GM12878 (cell line): ENCODE measurements at regions not wholly inside any gene's neighbourhood (a gene's known extent, or its start where the extent isn't known, plus 50 kb on each side); places are given as distances from the start of the nearest gene placed in this dataset.

Source experiments
- ATAC-seq: fragments of 200-7000 bp; cut with Tn5 transposase; 3 replicates; pipeline ENCODE4 v1.9.1; 2020; ENCODE audit warnings: mild to moderate bottlenecking, moderate library complexity
- BruUV-seq: library from RNA; stranded (reverse); fragments of 400-500 nt; replicated peaks from 2 replicates; lab custom pipeline; 2021; lab: Mats Ljungman, UMichigan
- CTCF ChIA-PET: fragments of 300-600 bp; sonication (Branson Sonifier 250); formaldehyde crosslinking; extraction: SDS; loops from one replicate; lab custom pipeline; 2021; ENCODE audit warnings: inconsistent platforms; lab: Yijun Ruan, JAX
- POLR2A ChIA-PET: fragments of 350-600 bp; formaldehyde crosslinking; extraction: SDS; loops from one replicate; lab custom pipeline; 2021; ENCODE audit warnings: inconsistent platforms; lab: Charles Lee
- RAD21 ChIA-PET: fragments of 300-600 bp; sonication (Branson Sonifier 250); formaldehyde crosslinking; loops from one replicate; lab custom pipeline; 2023; ENCODE audit warnings: antibody characterized with exemption; ENCODE audit not compliant: unreplicated experiment; lab: Charles Lee
- SMC1A ChIA-PET: fragments of 300-600 bp; sonication (Branson Sonifier 250); formaldehyde crosslinking; loops from one replicate; lab custom pipeline; 2023; ENCODE audit not compliant: unreplicated experiment, uncharacterized antibody; lab: Charles Lee
- DNase-seq: peaks from one replicate; pipeline ENCODE4 v3.0.0-alpha.2; 2011; ENCODE audit warnings: low read depth, low spot score
- FAIRE-seq: peaks from 3 replicates; lab custom pipeline; 2011; peaks lifted over from hg19 to GRCh38; lab: Jason Lieb, UNC
- H2AFZ ChIP-seq: 2 replicates; pipeline ENCODE4 v1.6.0; 2011; ENCODE audit warnings: low read depth, low read length, control low read depth; ENCODE audit not compliant: control insufficient read depth
- H3K27ac ChIP-seq: 2 replicates; pipeline ENCODE4 v1.5.1; 2011; ENCODE audit warnings: control low read depth; ENCODE audit not compliant: control insufficient read depth, insufficient read depth
- H3K27me3 ChIP-seq, 2 experiments: replicated peaks in 1 of 2; 2 replicates each; pipeline versions ENCODE4 v1.6.0 to v1.6.1; 2011; ENCODE audit warnings: low read length in 1 of 2; ENCODE audit not compliant: control insufficient read depth in 2 of 2, insufficient read depth in 2 of 2
- H3K36me3 ChIP-seq, 2 experiments: 2 replicates each; pipeline ENCODE4 v1.5.1; 2011; ENCODE audit warnings: low read length in 1 of 2; ENCODE audit not compliant: control insufficient read depth in 2 of 2, insufficient read depth in 2 of 2
- H3K4me1 ChIP-seq: 2 replicates; pipeline ENCODE4 v1.6.1; 2011; ENCODE audit warnings: mild to moderate bottlenecking, low read length, moderate library complexity, mixed read lengths; ENCODE audit not compliant: control insufficient read depth, insufficient read depth
- H3K4me2 ChIP-seq: 2 replicates; pipeline ENCODE4 v1.6.0; 2011; ENCODE audit warnings: control low read depth; ENCODE audit not compliant: control insufficient read depth, insufficient read depth
- H3K4me3 ChIP-seq: fragments of 200-600 bp; sonication (generic); 2 replicates; pipeline ENCODE4 v1.5.1; 2016
- H3K79me2 ChIP-seq: 2 replicates; pipeline ENCODE4 v1.6.0; 2011; ENCODE audit warnings: low read length; ENCODE audit not compliant: control insufficient read depth, insufficient read depth
- H3K9ac ChIP-seq: 2 replicates; pipeline ENCODE4 v1.8.0; 2011; ENCODE audit warnings: low read length, control low read depth, mixed read lengths; ENCODE audit not compliant: control insufficient read depth, insufficient read depth
- H3K9me3 ChIP-seq: replicated peaks from 3 replicates; pipeline ENCODE4 v1.5.1; 2011; ENCODE audit warnings: mild to moderate bottlenecking, low read length; ENCODE audit not compliant: control insufficient read depth, insufficient read depth
- H4K20me1 ChIP-seq: 2 replicates; pipeline ENCODE4 v1.6.0; 2011; ENCODE audit not compliant: control insufficient read depth, insufficient read depth
- ATF7 ChIP-seq: fragments of 450-650 bp; IDR thresholded peaks from 2 replicates; pipeline ENCODE4 v1.6.1; 2016; ENCODE audit warnings: low read depth, mild to moderate bottlenecking
- BCL11A ChIP-seq: IDR thresholded peaks from 2 replicates; pipeline ENCODE4 v1.6.1; 2011; ENCODE audit warnings: low read depth, low read length
- BRCA1 ChIP-seq: IDR thresholded peaks from 2 replicates; pipeline ENCODE4 v1.6.1; 2011; ENCODE audit warnings: low read depth, low read length, improper control_type of control experiment
- E2F4 ChIP-seq: IDR thresholded peaks from 2 replicates; pipeline ENCODE4 v1.6.1; 2012; ENCODE audit warnings: low read depth, low read length, improper control_type of control experiment
- E2F8 ChIP-seq: fragments of 450-650 bp; IDR thresholded peaks from 2 replicates; pipeline ENCODE4 v1.6.1; 2018; ENCODE audit warnings: mild to moderate bottlenecking, low read depth, moderate library complexity; ENCODE audit not compliant: partially characterized antibody
- IRF3 ChIP-seq: fragments of 450-650 bp; IDR thresholded peaks from 2 replicates; pipeline ENCODE4 v1.6.1; 2014; ENCODE audit warnings: mild to moderate bottlenecking
- MEF2B ChIP-seq: fragments of 450-650 bp; IDR thresholded peaks from 2 replicates; pipeline ENCODE4 v1.6.1; 2018; ENCODE audit warnings: mild to moderate bottlenecking, moderate library complexity; ENCODE audit not compliant: partially characterized antibody, poor library complexity, severe bottlenecking
- MYB ChIP-seq: fragments of 150-350 bp; IDR thresholded peaks from 2 replicates; pipeline ENCODE4 v1.6.1; 2014; ENCODE audit warnings: mild to moderate bottlenecking, low read depth, low read length, borderline replicate concordance
- NFXL1 ChIP-seq: fragments of 450-650 bp; IDR thresholded peaks from 2 replicates; pipeline ENCODE4 v1.6.1; 2017; ENCODE audit warnings: antibody characterized with exemption, mild to moderate bottlenecking, borderline replicate concordance
- NR2F1 ChIP-seq: fragments of 450-650 bp; conservative IDR thresholded peaks from 2 replicates; pipeline ENCODE4 v1.6.1; 2017; ENCODE audit warnings: mild to moderate bottlenecking
- PBX3 ChIP-seq: IDR thresholded peaks from 2 replicates; pipeline ENCODE4 v1.6.1; 2011; ENCODE audit warnings: mild to moderate bottlenecking, low read depth, low read length, moderate library complexity; ENCODE audit not compliant: insufficient replicate concordance
- TCF12 ChIP-seq: IDR thresholded peaks from 2 replicates; pipeline ENCODE4 v1.6.1; 2011; ENCODE audit warnings: low read depth, mild to moderate bottlenecking, low read length
- WGBS: methylation state at CpG from one replicate; pipeline ENCODE4 v1.1.6; 2016; ENCODE audit warnings: low lambda C conversion rate; ENCODE audit not compliant: insufficient replicate concordance, insufficient coverage; ENCODE audit errors: missing lambda C conversion rate; 5-methylcytosine and 5-hydroxymethylcytosine counted together
- in situ Hi-C: fragments of 300-500 bp; cut with MboI; formaldehyde crosslinking; loops from 9 replicates; pipeline ENCODE4 v1.14.3; 2018; ENCODE audit warnings: mixed read lengths
- intact Hi-C: fragments of 100-400 bp; cut with micrococcal nuclease; formaldehyde crosslinking; loops from one replicate; pipeline ENCODE4 v1.14.2; 2022; ENCODE audit not compliant: unreplicated experiment
- TF ChIP-seq, protein P1 (sequence below): IDR thresholded peaks from 2 replicates; pipeline ENCODE4 v1.6.1; 2012; ENCODE audit warnings: low read depth, low read length, improper control_type of control experiment
- TF ChIP-seq, protein P2 (sequence below): fragments of 450-650 bp; formaldehyde crosslinking; IDR thresholded peaks from 2 replicates; pipeline ENCODE4 v1.5.0; 2022; ENCODE audit warnings: mild to moderate bottlenecking, missing genetic modification characterization

- intact Hi-C loops = no loop called here
- H3K79me2 ChIP-seq = no peaks in the 10 kb centered on the region
- H4K20me1 ChIP-seq = no peaks in the 10 kb centered on the region
- 67% methylated on average over 18 of the region's 18 CpGs for WGBS
- no peak overlapping the region for H3K9ac ChIP-seq
- FAIRE-seq = no peak
- ChIA-PET RAD21 (no interaction called here), CTCF (interaction anchor here (1.4 kb wide), 1 partner anchor 15 kb away, joined by 3 read pairs; no protein-coding TSS in a partner anchor), SMC1A (interaction anchor here (1.2 kb wide), 1 partner anchor 15 kb away, joined by 4 read pairs; no protein-coding TSS in a partner anchor), POLR2A (no interaction called here)
- H3K27me3 ChIP-seq = no peaks in the 10 kb centered on the region
- no peak overlapping the region for H2AFZ ChIP-seq
- H3K27ac ChIP-seq = no peak overlapping the region
- in situ Hi-C loops = no loop called here
- H3K9me3 ChIP-seq = no peaks in the 10 kb centered on the region
- H3K4me2 ChIP-seq = no peak overlapping the region
- no peak overlapping the region for H3K4me3 ChIP-seq
- H3K4me1 ChIP-seq = no peaks in the 10 kb centered on the region
- H3K36me3 ChIP-seq = no peaks in the 10 kb centered on the region; a peak in 1 of 4 replicates
- no TSS peak for BruUV-seq
- ATAC-seq = no peak
- no peak for DNase-seq
- TF ChIP-seq E2F8 (no peak), E2F4 (no peak), IRF3 (no peak), BRCA1 (no peak), ATF7 (no peak), MEF2B (no peak), BCL11A (no peak), TCF12 (no peak), NR2F1 (no peak), MYB (no peak), NFXL1 (no peak), PBX3 (no peak)
- TF ChIP-seq, protein P1, sequence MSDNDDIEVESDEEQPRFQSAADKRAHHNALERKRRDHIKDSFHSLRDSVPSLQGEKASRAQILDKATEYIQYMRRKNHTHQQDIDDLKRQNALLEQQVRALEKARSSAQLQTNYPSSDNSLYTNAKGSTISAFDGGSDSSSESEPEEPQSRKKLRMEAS = no peak
- TF ChIP-seq, protein P2, sequence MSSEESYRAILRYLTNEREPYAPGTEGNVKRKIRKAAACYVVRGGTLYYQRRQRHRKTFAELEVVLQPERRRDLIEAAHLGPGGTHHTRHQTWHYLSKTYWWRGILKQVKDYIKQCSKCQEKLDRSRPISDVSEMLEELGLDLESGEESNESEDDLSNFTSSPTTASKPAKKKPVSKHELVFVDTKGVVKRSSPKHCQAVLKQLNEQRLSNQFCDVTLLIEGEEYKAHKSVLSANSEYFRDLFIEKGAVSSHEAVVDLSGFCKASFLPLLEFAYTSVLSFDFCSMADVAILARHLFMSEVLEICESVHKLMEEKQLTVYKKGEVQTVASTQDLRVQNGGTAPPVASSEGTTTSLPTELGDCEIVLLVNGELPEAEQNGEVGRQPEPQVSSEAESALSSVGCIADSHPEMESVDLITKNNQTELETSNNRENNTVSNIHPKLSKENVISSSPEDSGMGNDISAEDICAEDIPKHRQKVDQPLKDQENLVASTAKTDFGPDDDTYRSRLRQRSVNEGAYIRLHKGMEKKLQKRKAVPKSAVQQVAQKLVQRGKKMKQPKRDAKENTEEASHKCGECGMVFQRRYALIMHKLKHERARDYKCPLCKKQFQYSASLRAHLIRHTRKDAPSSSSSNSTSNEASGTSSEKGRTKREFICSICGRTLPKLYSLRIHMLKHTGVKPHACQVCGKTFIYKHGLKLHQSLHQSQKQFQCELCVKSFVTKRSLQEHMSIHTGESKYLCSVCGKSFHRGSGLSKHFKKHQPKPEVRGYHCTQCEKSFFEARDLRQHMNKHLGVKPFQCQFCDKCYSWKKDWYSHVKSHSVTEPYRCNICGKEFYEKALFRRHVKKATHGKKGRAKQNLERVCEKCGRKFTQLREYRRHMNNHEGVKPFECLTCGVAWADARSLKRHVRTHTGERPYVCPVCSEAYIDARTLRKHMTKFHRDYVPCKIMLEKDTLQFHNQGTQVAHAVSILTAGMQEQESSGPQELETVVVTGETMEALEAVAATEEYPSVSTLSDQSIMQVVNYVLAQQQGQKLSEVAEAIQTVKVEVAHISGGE = no peak
Measured at GRCh38 chr10:89853781-89854191, 152.4 kb downstream of the KIF20B start.
